HepG2 (cell line): ENCODE measurements at regions not wholly inside any gene's neighbourhood (a gene's known extent, or its start where the extent isn't known, plus 50 kb on each side); places are given as distances from the start of the nearest gene placed in this dataset.

Experiments
- ATAC-seq: fragments of 200-7000 bp; cut with Tn5 transposase; 3 replicates; pipeline ENCODE4 v1.9.1; 2020; ENCODE audit warnings: mild to moderate bottlenecking, moderate library complexity
- BruUV-seq: library from RNA; stranded (reverse); fragments of 400-500 nt; replicated peaks from 2 replicates; lab custom pipeline; 2021; lab: Mats Ljungman, UMichigan
- CTCF ChIA-PET: fragments of 300-600 bp; formaldehyde crosslinking; extraction: SDS; loops from one replicate; lab custom pipeline; 2021; ENCODE audit warnings: low total read pairs, inconsistent platforms, low intra/inter-chr PET ratio; lab: Yijun Ruan, JAX
- POLR2A ChIA-PET: fragments of 350-600 bp; sonication (Branson Sonifier 250); formaldehyde crosslinking; loops from one replicate; lab custom pipeline; 2020; ENCODE audit warnings: antibody characterized with exemption, inconsistent platforms; lab: Yijun Ruan, JAX
- DNase-seq: peaks from one replicate; pipeline ENCODE4 v3.0.0-alpha.2; 2015; ENCODE audit warnings: low spot score
- FAIRE-seq: peaks from 3 replicates; lab custom pipeline; 2011; peaks lifted over from hg19 to GRCh38; lab: Jason Lieb, UNC
- H2AFZ ChIP-seq: one replicate; pipeline ENCODE4 v1.6.1; 2011; ENCODE audit warnings: low read length, inconsistent platforms
- H3K27ac ChIP-seq: fragments of 300-600 bp; 3 replicates; pipeline ENCODE4 v1.8.0; 2011; ENCODE audit warnings: mixed run types, mild to moderate bottlenecking, mixed read lengths, low read length, inconsistent platforms; ENCODE audit not compliant: insufficient read depth; ENCODE audit errors: extremely low read length
- H3K27me3 ChIP-seq, 2 experiments: fragments of 200-600 bp in 1 of 2; 2 replicates in 1 of 2; 3 replicates in 1 of 2; pipeline versions ENCODE4 v1.6.0 to v1.8.0; 2011; ENCODE audit warnings: low read length in 2 of 2, mild to moderate bottlenecking in 2 of 2, moderate library complexity in 2 of 2, inconsistent platforms in 1 of 2; ENCODE audit not compliant: insufficient read depth in 2 of 2, control insufficient read depth in 1 of 2
- H3K36me3 ChIP-seq, 2 experiments: fragments of 200-600 bp in 1 of 2; replicated peaks in 1 of 2; 2 replicates in 1 of 2; 3 replicates in 1 of 2; pipeline versions ENCODE4 v1.5.1 to v1.8.0; 2011; ENCODE audit warnings: low read length in 2 of 2, inconsistent platforms in 1 of 2; ENCODE audit not compliant: insufficient read depth in 2 of 2, control insufficient read depth in 1 of 2
- H3K4me1 ChIP-seq: 2 replicates; pipeline ENCODE4 v1.5.1; 2012; ENCODE audit warnings: low read length, inconsistent platforms; ENCODE audit not compliant: insufficient read depth
- H3K4me2 ChIP-seq: 2 replicates; pipeline ENCODE4 v1.6.0; 2011; ENCODE audit warnings: low read depth, low read length, inconsistent platforms
- H3K4me3 ChIP-seq, 3 experiments: fragments of 200-600 bp in 1 of 3; sonication (generic), shearing (Covaris generic) in 1 of 3; replicated peaks in 1 of 3; 2 replicates each; pipeline ENCODE4 v1.5.1; 2011 to 2016; ENCODE audit warnings: low read length in 3 of 3, inconsistent platforms in 2 of 3, low read depth in 2 of 3, mild to moderate bottlenecking in 2 of 3, control low read depth in 1 of 3, mixed read lengths in 1 of 3; ENCODE audit not compliant: insufficient read depth in 1 of 3
- H3K79me2 ChIP-seq: one replicate; pipeline ENCODE4 v1.6.1; 2011; ENCODE audit warnings: low read length, inconsistent platforms; ENCODE audit not compliant: insufficient read depth
- H3K9ac ChIP-seq: 2 replicates; pipeline ENCODE4 v1.6.0; 2011; ENCODE audit warnings: mild to moderate bottlenecking, low read depth, low read length, inconsistent platforms; ENCODE audit not compliant: insufficient read depth
- H3K9me3 ChIP-seq: 2 replicates; pipeline ENCODE4 v1.5.1; 2012; ENCODE audit warnings: mild to moderate bottlenecking, low read length
- H4K20me1 ChIP-seq: 2 replicates; pipeline ENCODE4 v1.6.0; 2011; ENCODE audit warnings: inconsistent platforms, mild to moderate bottlenecking, low read length, moderate library complexity; ENCODE audit not compliant: insufficient read depth
- AHR ChIP-seq: IDR thresholded peaks from 2 replicates; pipeline ENCODE4 v1.6.1; 2018; ENCODE audit warnings: missing genetic modification reagents, missing compliant biosample characterization
- CBX5 ChIP-seq: sonication (generic); formaldehyde crosslinking; IDR thresholded peaks from 2 replicates; pipeline ENCODE4 v1.4.0; 2020; ENCODE audit warnings: missing genetic modification reagents, borderline replicate concordance
- CREB1 ChIP-seq, 2 experiments: fragments of 450-650 bp in 1 of 2; IDR thresholded peaks; 2 replicates each; pipeline ENCODE4 v1.6.1; 2016 to 2017; ENCODE audit warnings: control low read depth in 1 of 2, mild to moderate bottlenecking in 1 of 2, missing compliant biosample characterization in 1 of 2, missing genetic modification characterization in 1 of 2
- ETV5 ChIP-seq: IDR thresholded peaks from 2 replicates; pipeline ENCODE4 v1.6.1; 2018; ENCODE audit warnings: missing biosample characterization, missing genetic modification reagents, inconsistent platforms, borderline replicate concordance
- FOXP1 ChIP-seq, 2 experiments: fragments of 450-650 bp in 1 of 2; IDR thresholded peaks; 2 replicates each; pipeline ENCODE4 v1.6.1; 2017 to 2018; ENCODE audit warnings: antibody characterized with exemption in 1 of 2
- GPN1 ChIP-seq: sonication (generic); formaldehyde crosslinking; IDR thresholded peaks from 2 replicates; pipeline ENCODE4 v1.5.1; 2020; ENCODE audit warnings: missing genetic modification reagents, borderline replicate concordance
- HDAC1 ChIP-seq: sonication (generic); formaldehyde crosslinking; IDR thresholded peaks from 2 replicates; pipeline ENCODE4 v1.5.1; 2020; ENCODE audit warnings: mild to moderate bottlenecking, missing genetic modification reagents
- KAT8 ChIP-seq: IDR thresholded peaks from 2 replicates; pipeline ENCODE4 v1.6.1; 2016; ENCODE audit warnings: missing genetic modification reagents, missing compliant biosample characterization
- NR3C1 ChIP-seq: sonication (generic); formaldehyde crosslinking; IDR thresholded peaks from 2 replicates; pipeline ENCODE4 v1.4.0; 2020; ENCODE audit warnings: missing genetic modification reagents
- PCBP1 ChIP-seq: fragments of 200-400 bp; formaldehyde crosslinking; IDR thresholded peaks from 2 replicates; pipeline ENCODE4 v1.6.1; 2017; ENCODE audit warnings: mild to moderate bottlenecking, low read depth, low read length, borderline replicate concordance
- PPARG ChIP-seq: conservative IDR thresholded peaks from 2 replicates; pipeline ENCODE4 v1.6.1; 2016; ENCODE audit warnings: missing biosample characterization, missing genetic modification reagents
- RAD51 ChIP-seq: fragments of 450-650 bp; IDR thresholded peaks from 2 replicates; pipeline ENCODE4 v1.6.1; 2016; ENCODE audit warnings: borderline replicate concordance
- STAT5B ChIP-seq: sonication (generic); formaldehyde crosslinking; IDR thresholded peaks from 2 replicates; pipeline ENCODE4 v1.4.0; 2020; ENCODE audit warnings: missing genetic modification reagents
- TBP ChIP-seq: sonication (generic); formaldehyde crosslinking; IDR thresholded peaks from 2 replicates; pipeline ENCODE4 v1.5.0; 2020; ENCODE audit warnings: missing genetic modification reagents
- ZNF225 ChIP-seq: sonication (generic); formaldehyde crosslinking; IDR thresholded peaks from 2 replicates; pipeline ENCODE4 v1.4.0; 2020; ENCODE audit warnings: mild to moderate bottlenecking, missing genetic modification reagents
- ZNF552 ChIP-seq: sonication (generic); formaldehyde crosslinking; IDR thresholded peaks from 2 replicates; pipeline ENCODE4 v1.9.0; 2022; ENCODE audit warnings: missing genetic modification reagents, mild to moderate bottlenecking, borderline replicate concordance
- ZNF724P ChIP-seq: sonication (generic); formaldehyde crosslinking; IDR thresholded peaks from 2 replicates; pipeline ENCODE4 v1.8.0; 2022; ENCODE audit warnings: missing genetic modification reagents, borderline replicate concordance
- WGBS: methylation state at CpG from one replicate; pipeline ENCODE4 v1.1.6; 2017; ENCODE audit warnings: low lambda C conversion rate; 5-methylcytosine and 5-hydroxymethylcytosine counted together
- in situ Hi-C: cut with HindIII; loops from 2 replicates; pipeline ENCODE4 v1.10.0; 2017; ENCODE audit warnings: low pct_unique_long_range_greater_than_20kb; ENCODE audit not compliant: extremely low pct_ligation_motif_present
- intact Hi-C: fragments of 100-400 bp; cut with micrococcal nuclease; formaldehyde crosslinking; loops from one replicate; pipeline ENCODE4 v1.10.0; 2022; ENCODE audit not compliant: unreplicated experiment
- TF ChIP-seq, protein P1 (sequence below): sonication (generic); formaldehyde crosslinking; IDR thresholded peaks from 2 replicates; pipeline ENCODE4 v1.5.0; 2020; ENCODE audit warnings: missing genetic modification reagents, mild to moderate bottlenecking, borderline replicate concordance
- TF ChIP-seq, protein P2 (sequence below): sonication (generic); formaldehyde crosslinking; IDR thresholded peaks from 2 replicates; pipeline ENCODE4 v1.5.1; 2020; ENCODE audit warnings: missing genetic modification reagents, mild to moderate bottlenecking, borderline replicate concordance
- TF ChIP-seq, protein P3 (sequence below): sonication (generic); formaldehyde crosslinking; IDR thresholded peaks from 2 replicates; pipeline ENCODE4 v1.5.0; 2020; ENCODE audit warnings: missing genetic modification reagents, mild to moderate bottlenecking, borderline replicate concordance
- TF ChIP-seq, protein P4 (sequence below): sonication (generic); formaldehyde crosslinking; IDR thresholded peaks from 2 replicates; pipeline ENCODE4 v1.4.0; 2020; ENCODE audit warnings: missing genetic modification reagents, low read depth, mild to moderate bottlenecking, borderline replicate concordance

DNA sequence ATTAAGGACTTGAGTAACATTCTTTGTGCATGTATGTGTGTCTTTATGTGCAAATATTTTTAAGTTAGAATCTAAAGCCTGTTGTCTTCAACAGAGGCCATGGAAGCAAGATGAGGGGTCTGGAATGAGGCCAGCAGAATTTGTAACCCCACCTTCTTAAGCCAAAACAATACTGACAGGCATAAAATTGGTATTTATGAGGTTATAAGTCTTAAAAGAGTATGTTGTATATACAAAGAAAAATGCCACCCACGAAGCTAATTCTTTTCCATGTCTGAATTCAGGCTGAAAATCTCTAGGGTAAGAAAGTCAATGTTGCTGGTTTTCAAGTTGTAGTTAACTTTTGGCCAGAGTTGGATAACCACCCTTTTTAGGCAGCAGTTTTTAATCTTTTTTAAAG lies 86.2 kb upstream of the TMTC1 start (continued):
- TF ChIP-seq FOXP1 (IDR thresholded peaks at IDR 0.05) (no peak), FOXP1 (CRISPR knock-in tag; IDR thresholded peaks at IDR 0.05) (no peak), CBX5 (CRISPR knock-in tag) (no peak), STAT5B (CRISPR knock-in tag) (no peak), ZNF225 (CRISPR knock-in tag) (no peak), KAT8 (CRISPR knock-in tag) (no peak), PCBP1 (no peak)
- TF ChIP-seq, protein P1, sequence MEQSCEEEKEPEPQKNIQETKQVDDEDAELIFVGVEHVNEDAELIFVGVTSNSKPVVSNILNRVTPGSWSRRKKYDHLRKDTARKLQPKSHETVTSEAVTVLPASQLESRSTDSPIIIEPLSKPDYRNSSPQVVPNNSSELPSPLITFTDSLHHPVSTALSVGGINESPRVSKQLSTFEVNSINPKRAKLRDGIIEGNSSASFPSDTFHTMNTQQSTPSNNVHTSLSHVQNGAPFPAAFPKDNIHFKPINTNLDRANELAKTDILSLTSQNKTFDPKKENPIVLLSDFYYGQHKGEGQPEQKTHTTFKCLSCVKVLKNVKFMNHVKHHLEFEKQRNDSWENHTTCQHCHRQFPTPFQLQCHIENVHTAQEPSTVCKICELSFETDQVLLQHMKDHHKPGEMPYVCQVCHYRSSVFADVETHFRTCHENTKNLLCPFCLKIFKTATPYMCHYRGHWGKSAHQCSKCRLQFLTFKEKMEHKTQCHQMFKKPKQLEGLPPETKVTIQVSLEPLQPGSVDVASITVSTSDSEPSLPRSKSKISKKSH (CRISPR knock-in tag), result no peak

DNA sequence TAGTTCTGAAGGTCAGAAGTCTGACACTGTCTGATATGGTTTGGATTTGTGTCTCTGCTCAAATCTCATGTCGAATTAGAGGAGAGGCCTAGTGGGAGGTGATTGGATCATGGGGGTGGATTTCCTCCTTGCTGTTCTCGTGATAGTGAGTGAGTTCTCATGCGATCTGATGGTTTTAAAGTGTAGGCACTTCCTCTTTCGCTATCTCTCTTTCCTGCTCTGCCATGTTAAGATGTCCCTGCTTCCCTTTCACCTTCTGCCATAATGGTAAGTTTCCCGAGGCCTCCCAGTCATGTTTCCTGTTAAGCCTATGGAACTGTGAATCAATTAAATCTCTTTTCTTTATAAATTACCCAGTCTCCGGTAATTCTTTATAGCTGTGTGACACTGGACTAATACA lies 84.1 kb upstream of the TMTC1 start:
- no peak overlapping the region for H3K9ac ChIP-seq
- H3K36me3 ChIP-seq, result no peaks in the 10 kb centered on the region
- intact Hi-C loops, result no loop called here
- no peaks in the 10 kb centered on the region for H3K4me1 ChIP-seq
- CTCF ChIA-PET, result no interaction called here
- H3K79me2 ChIP-seq, result no peaks in the 10 kb centered on the region
- POLR2A ChIA-PET, result no interaction called here
- no peaks in the 10 kb centered on the region for H4K20me1 ChIP-seq
- WGBS, result 17% methylated on average over 6 of the region's 6 CpGs
- FAIRE-seq (no peak), DNase-seq (no peak), ATAC-seq (no peak)
- H3K27me3 ChIP-seq, result no peaks in the 10 kb centered on the region
- H3K4me3 ChIP-seq, result no peak overlapping the region
- TF ChIP-seq, protein P2, sequence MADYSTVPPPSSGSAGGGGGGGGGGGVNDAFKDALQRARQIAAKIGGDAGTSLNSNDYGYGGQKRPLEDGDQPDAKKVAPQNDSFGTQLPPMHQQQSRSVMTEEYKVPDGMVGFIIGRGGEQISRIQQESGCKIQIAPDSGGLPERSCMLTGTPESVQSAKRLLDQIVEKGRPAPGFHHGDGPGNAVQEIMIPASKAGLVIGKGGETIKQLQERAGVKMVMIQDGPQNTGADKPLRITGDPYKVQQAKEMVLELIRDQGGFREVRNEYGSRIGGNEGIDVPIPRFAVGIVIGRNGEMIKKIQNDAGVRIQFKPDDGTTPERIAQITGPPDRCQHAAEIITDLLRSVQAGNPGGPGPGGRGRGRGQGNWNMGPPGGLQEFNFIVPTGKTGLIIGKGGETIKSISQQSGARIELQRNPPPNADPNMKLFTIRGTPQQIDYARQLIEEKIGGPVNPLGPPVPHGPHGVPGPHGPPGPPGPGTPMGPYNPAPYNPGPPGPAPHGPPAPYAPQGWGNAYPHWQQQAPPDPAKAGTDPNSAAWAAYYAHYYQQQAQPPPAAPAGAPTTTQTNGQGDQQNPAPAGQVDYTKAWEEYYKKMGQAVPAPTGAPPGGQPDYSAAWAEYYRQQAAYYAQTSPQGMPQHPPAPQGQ (CRISPR knock-in tag), result no peak
- no peak for TF ChIP-seq TBP (CRISPR knock-in tag)
- TF ChIP-seq, protein P3, sequence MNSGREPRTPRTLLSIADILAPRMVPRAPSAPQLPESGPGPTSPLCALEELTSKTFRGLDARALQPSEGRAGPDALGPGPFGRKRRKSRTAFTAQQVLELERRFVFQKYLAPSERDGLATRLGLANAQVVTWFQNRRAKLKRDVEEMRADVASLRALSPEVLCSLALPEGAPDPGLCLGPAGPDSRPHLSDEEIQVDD (CRISPR knock-in tag), result no peak
- no peak for TF ChIP-seq ZNF552 (CRISPR knock-in tag)
- no peak for TF ChIP-seq RAD51
- no peak for TF ChIP-seq AHR (CRISPR knock-in tag)
- TF ChIP-seq NR3C1, result no peak
- TF ChIP-seq, protein P4, sequence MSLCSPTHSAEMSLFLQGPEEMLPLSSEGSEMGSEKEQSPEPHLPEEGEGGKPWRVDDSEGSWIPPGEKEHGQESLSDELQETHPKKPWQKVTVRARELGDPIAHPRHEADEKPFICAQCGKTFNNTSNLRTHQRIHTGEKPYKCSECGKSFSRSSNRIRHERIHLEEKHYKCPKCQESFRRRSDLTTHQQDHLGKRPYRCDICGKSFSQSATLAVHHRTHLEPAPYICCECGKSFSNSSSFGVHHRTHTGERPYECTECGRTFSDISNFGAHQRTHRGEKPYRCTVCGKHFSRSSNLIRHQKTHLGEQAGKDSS, result no peak
- TF ChIP-seq CREB1 (IDR thresholded peaks at IDR 0.05), result no peak
- TF ChIP-seq CREB1 (CRISPR knock-in tag; IDR thresholded peaks at IDR 0.05), result no peak
- TF ChIP-seq PPARG (CRISPR knock-in tag), result no peak
- TF ChIP-seq ZNF724P (CRISPR knock-in tag), result no peak
- no peak for TF ChIP-seq ETV5 (CRISPR knock-in tag)
- TF ChIP-seq GPN1, result no peak
- TF ChIP-seq HDAC1 (CRISPR knock-in tag), result no peak
- no peak overlapping the region for H3K27ac ChIP-seq
- no peaks in the 10 kb centered on the region for H3K9me3 ChIP-seq
- no TSS peak for BruUV-seq
- H2AFZ ChIP-seq, result no peak overlapping the region
- no peak overlapping the region for H3K4me2 ChIP-seq
- in situ Hi-C loops, result no loop called here
